Endothelial cell of umbilical vein (primary cell): ENCODE measurements at regions not wholly inside any gene's neighbourhood (a gene's known extent, or its start where the extent isn't known, plus 50 kb on each side); places are given as distances from the start of the nearest gene placed in this dataset.

Experiments
- BruUV-seq: library from RNA; stranded (reverse); fragments of 400-500 nt; replicated peaks from 2 replicates; lab custom pipeline; 2021; lab: Mats Ljungman, UMichigan
- CTCF ChIA-PET: fragments of 300-600, 350-600 bp; sonication (Branson Sonifier 250); formaldehyde crosslinking; loops from one replicate; lab custom pipeline; 2021; ENCODE audit warnings: antibody characterized with exemption, inconsistent platforms; lab: Charles Lee
- POLR2A ChIA-PET: fragments of 300-600, 350-600 bp; sonication (Branson Sonifier 250); formaldehyde crosslinking; loops from one replicate; lab custom pipeline; 2021; ENCODE audit warnings: antibody characterized with exemption, inconsistent platforms; lab: Charles Lee
- DNase-seq: peaks from one replicate; pipeline ENCODE4 v3.0.0-alpha.2; 2011; ENCODE audit warnings: low read depth, low spot score
- FAIRE-seq: peaks from 2 replicates; lab custom pipeline; 2011; peaks lifted over from hg19 to GRCh38; lab: Jason Lieb, UNC
- H2AFZ ChIP-seq: 2 replicates; pipeline ENCODE4 v1.6.0; 2012; ENCODE audit warnings: low read depth, low read length, control low read depth, inconsistent platforms
- H3K27ac ChIP-seq: 2 replicates; pipeline ENCODE4 v1.5.1; 2011; ENCODE audit warnings: low read depth, mild to moderate bottlenecking, control low read depth, low read length, moderate library complexity; ENCODE audit not compliant: insufficient read depth
- H3K27me3 ChIP-seq, 2 experiments: 2 replicates each; pipeline versions ENCODE4 v1.6.0 to v1.6.1; 2011; ENCODE audit warnings: low read length in 2 of 2, mixed read lengths in 1 of 2; ENCODE audit not compliant: control insufficient read depth in 2 of 2, insufficient read depth in 2 of 2
- H3K36me3 ChIP-seq, 2 experiments: 2 replicates in 1 of 2; 3 replicates in 1 of 2; pipeline ENCODE4 v1.5.1; 2011; ENCODE audit warnings: low read length in 2 of 2, mild to moderate bottlenecking in 1 of 2, moderate library complexity in 1 of 2; ENCODE audit not compliant: control insufficient read depth in 2 of 2, insufficient read depth in 2 of 2; ENCODE audit errors: extremely low read depth in 1 of 2
- H3K4me1 ChIP-seq: 3 replicates; pipeline ENCODE4 v1.5.1; 2011; ENCODE audit warnings: mild to moderate bottlenecking, low read length; ENCODE audit not compliant: control insufficient read depth, insufficient read depth; ENCODE audit errors: extremely low read depth
- H3K4me2 ChIP-seq: 2 replicates; pipeline ENCODE4 v1.6.1; 2011; ENCODE audit warnings: low read length, control low read depth, mixed read lengths; ENCODE audit not compliant: insufficient read depth
- H3K4me3 ChIP-seq, 3 experiments: fragments of 200-600 bp in 1 of 3; sonication (generic), shearing (Covaris generic) in 1 of 3; replicated peaks in 1 of 3; 2 replicates each; pipeline ENCODE4 v1.5.1; 2011 to 2016; ENCODE audit warnings: control low read depth in 3 of 3, low read length in 3 of 3, mild to moderate bottlenecking in 2 of 3, inconsistent platforms in 1 of 3, low read depth in 1 of 3, moderate library complexity in 1 of 3; ENCODE audit not compliant: insufficient read depth in 1 of 3
- H3K79me2 ChIP-seq: 2 replicates; pipeline ENCODE4 v1.6.0; 2012; ENCODE audit warnings: low read length, inconsistent platforms; ENCODE audit not compliant: control insufficient read depth, insufficient read depth
- H3K9ac ChIP-seq: replicated peaks from 2 replicates; pipeline ENCODE3; 2011; ENCODE audit warnings: low read length, control low read depth; ENCODE audit not compliant: insufficient read depth; ENCODE audit errors: extremely low read depth
- H3K9me1 ChIP-seq: replicated peaks from 3 replicates; pipeline ENCODE4 v1.6.0; 2011; ENCODE audit warnings: mild to moderate bottlenecking, low read length; ENCODE audit not compliant: control insufficient read depth, insufficient read depth; ENCODE audit errors: extremely low read depth
- H3K9me3 ChIP-seq: replicated peaks from 2 replicates; pipeline ENCODE4 v1.5.1; 2012; ENCODE audit warnings: low read length, inconsistent platforms; ENCODE audit not compliant: control insufficient read depth, insufficient read depth
- H4K20me1 ChIP-seq: replicated peaks from 2 replicates; pipeline ENCODE3; 2011; ENCODE audit warnings: mild to moderate bottlenecking, low read length; ENCODE audit not compliant: control insufficient read depth, insufficient read depth; ENCODE audit errors: extremely low read depth
- EZH2 ChIP-seq: IDR thresholded peaks from 2 replicates; pipeline ENCODE4 v1.6.1; 2012; ENCODE audit warnings: borderline replicate concordance, low read depth, mild to moderate bottlenecking, moderate library complexity, low read length, inconsistent platforms; ENCODE audit not compliant: severe bottlenecking
- FOS ChIP-seq: IDR thresholded peaks from 2 replicates; pipeline ENCODE4 v1.6.1; 2011; ENCODE audit warnings: mild to moderate bottlenecking, low read length, moderate library complexity, borderline replicate concordance; ENCODE audit not compliant: insufficient read depth
- GATA2 ChIP-seq: IDR thresholded peaks from 2 replicates; pipeline ENCODE4 v1.7.0; 2011; ENCODE audit warnings: low read depth, mild to moderate bottlenecking, moderate library complexity, mixed read lengths, low read length; ENCODE audit not compliant: insufficient read length, insufficient read depth
- JUN ChIP-seq: IDR thresholded peaks from 2 replicates; pipeline ENCODE4 v1.6.1; 2011; ENCODE audit warnings: borderline replicate concordance, low read depth; ENCODE audit not compliant: insufficient read length, insufficient read depth
- MAX ChIP-seq: IDR thresholded peaks from 2 replicates; pipeline ENCODE4 v1.6.1; 2011; ENCODE audit not compliant: insufficient read depth, insufficient read length
- MYC ChIP-seq: IDR thresholded peaks from one replicate; pipeline ENCODE4 v1.6.1; 2011; ENCODE audit warnings: mild to moderate bottlenecking, low read depth, low read length
- POLR2A ChIP-seq: IDR thresholded peaks from 2 replicates; pipeline ENCODE4 v1.6.1; 2012; ENCODE audit warnings: low read depth, mild to moderate bottlenecking, control low read depth, low read length
- POLR2AphosphoS5 ChIP-seq: IDR thresholded peaks from 2 replicates; pipeline ENCODE4 v1.6.1; 2012; ENCODE audit warnings: low read depth, mild to moderate bottlenecking, control low read depth, low read length, moderate library complexity; ENCODE audit not compliant: insufficient read depth
- dilution Hi-C: fragments of 300-500 bp; cut with MboI; formaldehyde crosslinking; loops from one replicate; pipeline ENCODE4 v1.15.0; 2019; ENCODE audit warnings: low sequenced_read_pairs; ENCODE audit not compliant: extremely low pct_ligation_motif_present
- intact Hi-C: fragments of 100-400 bp; cut with micrococcal nuclease; formaldehyde crosslinking; loops from one replicate; pipeline ENCODE4 v1.10.0; 2022
- TF ChIP-seq, protein P1 (sequence below), 2 donors: IDR thresholded peaks; 1 replicate in 1 of 2; 2 replicates in 1 of 2; pipeline ENCODE4 v1.5.1; 2011; ENCODE audit warnings: low read length in 2 of 2, mild to moderate bottlenecking in 2 of 2, moderate library complexity in 2 of 2, control low read depth in 1 of 2, inconsistent platforms in 1 of 2, low read depth in 1 of 2; ENCODE audit not compliant: insufficient read depth in 1 of 2; ENCODE audit errors: extremely low read depth in 1 of 2

GRCh38 chr10:130606001-130606405 is 469.8 kb downstream of the GLRX3 start:
- POLR2A ChIA-PET = no interaction called here
- no peaks in the 10 kb centered on the region for H3K79me2 ChIP-seq
- intact Hi-C loops (no loop called here), dilution Hi-C loops (no loop called here)
- no peaks in the 10 kb centered on the region for H4K20me1 ChIP-seq
- TF ChIP-seq, protein P1, sequence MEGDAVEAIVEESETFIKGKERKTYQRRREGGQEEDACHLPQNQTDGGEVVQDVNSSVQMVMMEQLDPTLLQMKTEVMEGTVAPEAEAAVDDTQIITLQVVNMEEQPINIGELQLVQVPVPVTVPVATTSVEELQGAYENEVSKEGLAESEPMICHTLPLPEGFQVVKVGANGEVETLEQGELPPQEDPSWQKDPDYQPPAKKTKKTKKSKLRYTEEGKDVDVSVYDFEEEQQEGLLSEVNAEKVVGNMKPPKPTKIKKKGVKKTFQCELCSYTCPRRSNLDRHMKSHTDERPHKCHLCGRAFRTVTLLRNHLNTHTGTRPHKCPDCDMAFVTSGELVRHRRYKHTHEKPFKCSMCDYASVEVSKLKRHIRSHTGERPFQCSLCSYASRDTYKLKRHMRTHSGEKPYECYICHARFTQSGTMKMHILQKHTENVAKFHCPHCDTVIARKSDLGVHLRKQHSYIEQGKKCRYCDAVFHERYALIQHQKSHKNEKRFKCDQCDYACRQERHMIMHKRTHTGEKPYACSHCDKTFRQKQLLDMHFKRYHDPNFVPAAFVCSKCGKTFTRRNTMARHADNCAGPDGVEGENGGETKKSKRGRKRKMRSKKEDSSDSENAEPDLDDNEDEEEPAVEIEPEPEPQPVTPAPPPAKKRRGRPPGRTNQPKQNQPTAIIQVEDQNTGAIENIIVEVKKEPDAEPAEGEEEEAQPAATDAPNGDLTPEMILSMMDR (IDR thresholded peaks at IDR 0.05; ENCODE audit: extremely low read depth in 1 of 2, insufficient read depth in 1 of 2, low read depth in 1 of 2, low read length in 2 of 2) = no peak
- no peak for TF ChIP-seq MYC
- TF ChIP-seq POLR2A = no peak
- TF ChIP-seq MAX = no peak
- TF ChIP-seq GATA2 = no peak
- no peak for TF ChIP-seq POLR2AphosphoS5
- CTCF ChIA-PET = no interaction called here
- no peaks in the 10 kb centered on the region for H3K36me3 ChIP-seq
- H3K4me3 ChIP-seq = no peak overlapping the region
- DNase-seq (no peak), FAIRE-seq (no peak)
- no peak overlapping the region for H2AFZ ChIP-seq
- no peak overlapping the region for H3K4me2 ChIP-seq
- peaks cover 2% of the 10 kb centered on the region for H3K9me3 ChIP-seq
- no TSS peak for BruUV-seq
- no peak overlapping the region for H3K27ac ChIP-seq
- no peaks in the 10 kb centered on the region for H3K4me1 ChIP-seq
- H3K9ac ChIP-seq = no peak overlapping the region
- no peaks in the 10 kb centered on the region for H3K9me1 ChIP-seq
- no peaks in the 10 kb centered on the region for H3K27me3 ChIP-seq

GRCh38 chr10:130607366-130607765 is 471.2 kb downstream of the GLRX3 start:
- Histone ChIP-seq H3K27ac (no peak overlapping the region), H3K4me3 (no peak overlapping the region), H3K4me2 (no peak overlapping the region), H3K9ac (no peak overlapping the region), H4K20me1 (no peaks in the 10 kb centered on the region), H3K27me3 (no peaks in the 10 kb centered on the region), H3K9me1 (no peaks in the 10 kb centered on the region), H2AFZ (no peak overlapping the region), H3K36me3 (no peaks in the 10 kb centered on the region), H3K4me1 (no peaks in the 10 kb centered on the region), H3K9me3 (peaks cover 2% of the 10 kb centered on the region), H3K79me2 (no peaks in the 10 kb centered on the region)
- TF ChIP-seq POLR2AphosphoS5 = no peak
- no peak for TF ChIP-seq POLR2A
- no peak for TF ChIP-seq GATA2
- TF ChIP-seq MYC = no peak
- no peak for TF ChIP-seq EZH2
- TF ChIP-seq JUN = no peak
- TF ChIP-seq MAX = no peak
- no peak for TF ChIP-seq FOS
- TF ChIP-seq, protein P1 (IDR thresholded peaks at IDR 0.05; ENCODE audit: extremely low read depth in 1 of 2, insufficient read depth in 1 of 2, low read depth in 1 of 2, low read length in 2 of 2) = no peak
- POLR2A ChIA-PET = no interaction called here
- no TSS peak for BruUV-seq
- FAIRE-seq (no peak), DNase-seq (no peak)
- intact Hi-C loops (no loop called here), dilution Hi-C loops (no loop called here)
- CTCF ChIA-PET = no interaction called here
